Stomach smooth muscle (tissue), 2 donors: ENCODE measurements at regions not wholly inside any gene's neighbourhood (a gene's known extent, or its start where the extent isn't known, plus 50 kb on each side); places are given as distances from the start of the nearest gene placed in this dataset.
"Not testable (repeated sequence)": the region's sequence is repeated elsewhere in the genome, so short reads cannot be mapped to it uniquely, and the experiment has no call there.

ENCODE experiments used
- H3K27ac ChIP-seq: one replicate; pipeline ENCODE4 v1.7.0; 2013; ENCODE audit warnings: mild to moderate bottlenecking, low read length, inconsistent platforms
- H3K27me3 ChIP-seq, 2 donors: one replicate each; pipeline ENCODE4 v1.7.0; 2013; ENCODE audit warnings: low read length in 2 of 2; ENCODE audit not compliant: insufficient read depth in 2 of 2, control insufficient read depth in 1 of 2
- H3K36me3 ChIP-seq, 2 donors: one replicate each; pipeline ENCODE4 v1.7.0; 2013; ENCODE audit warnings: low read length in 2 of 2; ENCODE audit not compliant: control insufficient read depth in 2 of 2, insufficient read depth in 2 of 2
- H3K4me1 ChIP-seq: one replicate; pipeline ENCODE4 v1.7.0; 2013; ENCODE audit warnings: low read length; ENCODE audit not compliant: control insufficient read depth, insufficient read depth
- H3K4me3 ChIP-seq, 2 donors: one replicate each; pipeline ENCODE4 v1.7.0; 2013; ENCODE audit warnings: low read length in 2 of 2
- H3K9ac ChIP-seq, 2 donors: one replicate each; pipeline ENCODE4 v1.7.0; 2013; ENCODE audit warnings: low read length in 2 of 2, mild to moderate bottlenecking in 1 of 2
- H3K9me3 ChIP-seq, 2 donors: one replicate each; pipeline ENCODE4 v1.7.0; 2013; ENCODE audit warnings: low read length in 2 of 2; ENCODE audit not compliant: control insufficient read depth in 2 of 2
- donor health status: healthy.
- donor health status: Pancreatic carcinoma.

GRCh38 chr21:14615359-14615974 is 69.4 kb upstream of the SAMSN1 start:
- Histone ChIP-seq H3K9ac (no peak overlapping the region), H3K4me3 (no peak overlapping the region), H3K4me1 (no peaks in the 10 kb centered on the region), H3K36me3 (no peaks in the 10 kb centered on the region), H3K9me3 (peaks cover 0 to 2% of the 10 kb centered on the region in 2 donors), H3K27ac (no peak overlapping the region), H3K27me3 (no peaks in the 10 kb centered on the region)

DNA sequence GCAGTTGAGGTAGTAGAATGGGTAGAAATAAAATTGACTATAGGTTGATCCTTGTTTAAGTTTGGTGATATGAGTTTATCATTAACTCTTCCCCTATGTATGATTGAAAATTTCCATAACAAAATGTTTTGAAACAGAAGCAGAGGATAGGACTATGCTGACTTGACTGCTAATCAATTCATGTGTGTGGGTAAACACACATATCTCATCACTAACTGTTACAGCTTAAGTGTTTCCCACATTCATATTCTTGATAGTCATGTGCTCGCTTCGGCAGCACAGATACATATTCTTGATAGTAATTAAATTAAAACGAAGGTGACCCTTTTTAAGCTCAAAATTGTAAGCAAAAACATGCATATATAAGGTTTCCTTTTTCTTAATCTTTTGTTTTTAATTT is 68.2 kb upstream of the SAMSN1 start:
- H3K27me3 ChIP-seq = no peaks in the 10 kb centered on the region
- no peaks in the 10 kb centered on the region for H3K4me1 ChIP-seq
- H3K9ac ChIP-seq = no peak overlapping the region
- H3K27ac ChIP-seq = no peak overlapping the region
- no peaks in the 10 kb centered on the region for H3K36me3 ChIP-seq
- H3K4me3 ChIP-seq = no peak overlapping the region
- no peaks in the 10 kb centered on the region for H3K9me3 ChIP-seq

- no peaks in the 10 kb centered on the region for H3K27me3 ChIP-seq
- no peak overlapping the region for H3K4me3 ChIP-seq
- H3K27ac ChIP-seq = no peak overlapping the region
- H3K4me1 ChIP-seq = no peaks in the 10 kb centered on the region
- H3K9ac ChIP-seq = no peak overlapping the region
- H3K9me3 ChIP-seq = no peaks in the 10 kb centered on the region
- no peaks in the 10 kb centered on the region for H3K36me3 ChIP-seq
Measured at GRCh38 chr21:14613486-14614224, 67.5 kb upstream of the SAMSN1 start.

GRCh38 chr21:14610119-14610518 is 64.0 kb upstream of the SAMSN1 start:
- not testable (repeated sequence) for H3K36me3 ChIP-seq, H3K4me1 ChIP-seq, H3K27me3 ChIP-seq, H3K27ac ChIP-seq, H3K4me3 ChIP-seq, H3K9ac ChIP-seq, H3K9me3 ChIP-seq

DNA sequence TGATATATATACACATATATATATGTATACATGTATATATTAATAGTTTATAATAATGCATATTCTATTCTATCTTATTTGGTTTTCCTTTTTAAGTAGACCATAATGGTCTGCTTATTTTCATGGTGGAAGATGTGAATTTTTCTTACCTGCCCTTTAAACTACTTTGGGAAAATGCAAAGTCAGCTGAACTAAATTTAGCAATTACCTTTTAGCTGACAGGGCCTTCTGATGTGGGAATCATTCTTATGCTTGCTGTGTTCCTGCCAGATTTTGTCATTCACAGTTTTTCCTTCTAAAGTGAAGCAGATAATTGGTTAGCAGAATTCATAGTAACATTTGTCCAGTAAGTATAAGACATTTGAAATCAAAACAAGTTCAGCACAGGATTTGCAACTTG is 63.2 kb upstream of the SAMSN1 start:
- H3K9ac ChIP-seq = no peak overlapping the region
- no peaks in the 10 kb centered on the region for H3K36me3 ChIP-seq
- H3K27me3 ChIP-seq = no peaks in the 10 kb centered on the region
- H3K4me3 ChIP-seq = no peak overlapping the region
- H3K4me1 ChIP-seq = no peaks in the 10 kb centered on the region
- no peak overlapping the region for H3K27ac ChIP-seq
- H3K9me3 ChIP-seq = peaks cover 0 to 4% of the 10 kb centered on the region in 2 donors

DNA sequence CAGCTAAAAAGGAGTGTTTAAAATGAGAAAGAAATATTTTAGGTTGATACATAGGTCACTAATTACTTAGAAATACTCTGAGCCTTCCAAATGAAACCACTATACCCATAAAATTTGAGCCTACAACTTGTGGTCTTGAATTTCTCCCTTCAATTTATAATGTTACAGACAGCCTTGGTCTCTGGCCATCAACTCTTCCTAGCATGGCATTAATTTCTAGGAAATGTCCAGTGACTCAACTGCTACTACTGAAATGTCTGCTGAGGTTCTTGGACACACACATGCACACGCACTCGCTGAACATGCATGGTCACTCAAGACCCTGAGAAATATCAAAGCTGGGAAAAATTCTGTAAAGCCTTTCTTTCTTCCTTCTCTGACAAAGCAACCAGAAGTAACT is 61.1 kb upstream of the SAMSN1 start:
- Histone ChIP-seq H3K36me3 (no peaks in the 10 kb centered on the region), H3K4me3 (no peak overlapping the region), H3K9me3 (peaks cover 0 to 4% of the 10 kb centered on the region in 2 donors), H3K9ac (no peak overlapping the region), H3K27ac (no peak overlapping the region), H3K27me3 (no peaks in the 10 kb centered on the region), H3K4me1 (peaks cover 4% of the 10 kb centered on the region)

DNA sequence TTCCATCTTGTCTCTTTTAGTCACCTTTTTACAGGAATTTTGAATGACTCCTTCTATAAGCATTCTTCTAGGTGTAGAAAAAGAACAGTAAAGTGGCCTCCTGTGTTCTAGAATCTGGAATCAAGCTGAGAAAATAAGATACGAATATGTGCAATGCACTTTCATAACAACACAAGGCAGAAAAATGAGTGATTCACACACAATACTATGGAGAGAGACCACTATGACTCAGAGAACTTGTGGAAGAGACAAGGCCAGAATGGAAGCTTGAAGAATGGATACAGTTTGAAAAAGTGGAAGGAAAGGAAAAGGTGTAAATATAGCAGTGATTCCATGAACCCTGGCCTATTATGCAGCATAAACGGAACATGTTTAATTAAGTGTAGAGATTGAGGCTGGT is 57.1 kb upstream of the SAMSN1 start:
- Histone ChIP-seq H3K36me3 (no peaks in the 10 kb centered on the region), H3K9me3 (peaks cover 0 to under 1% of the 10 kb centered on the region in 2 donors), H3K4me1 (peaks cover 4% of the 10 kb centered on the region), H3K4me3 (no peak overlapping the region), H3K9ac (no peak overlapping the region), H3K27me3 (no peaks in the 10 kb centered on the region), H3K27ac (no peak overlapping the region)

GRCh38 chr21:14602382-14602958 is 56.4 kb upstream of the SAMSN1 start:
- H3K27me3 ChIP-seq = no peaks in the 10 kb centered on the region
- H3K9me3 ChIP-seq = no peaks in the 10 kb centered on the region
- no peak overlapping the region for H3K27ac ChIP-seq
- peaks cover 4% of the 10 kb centered on the region for H3K4me1 ChIP-seq
- peak overlapping the region; percentile 54 to 65 for H3K4me3 ChIP-seq
- H3K36me3 ChIP-seq = no peaks in the 10 kb centered on the region
- no peak overlapping the region for H3K9ac ChIP-seq

GRCh38 chr21:14600569-14601297 is 54.6 kb upstream of the SAMSN1 start:
- H3K4me1 ChIP-seq = peaks cover 4% of the 10 kb centered on the region
- H3K4me3 ChIP-seq = no peak overlapping the region
- H3K27ac ChIP-seq = no peak overlapping the region
- H3K9ac ChIP-seq = no peak overlapping the region
- peaks cover 0 to 4% of the 10 kb centered on the region in 2 donors for H3K9me3 ChIP-seq
- H3K36me3 ChIP-seq = no peaks in the 10 kb centered on the region
- no peaks in the 10 kb centered on the region for H3K27me3 ChIP-seq

DNA sequence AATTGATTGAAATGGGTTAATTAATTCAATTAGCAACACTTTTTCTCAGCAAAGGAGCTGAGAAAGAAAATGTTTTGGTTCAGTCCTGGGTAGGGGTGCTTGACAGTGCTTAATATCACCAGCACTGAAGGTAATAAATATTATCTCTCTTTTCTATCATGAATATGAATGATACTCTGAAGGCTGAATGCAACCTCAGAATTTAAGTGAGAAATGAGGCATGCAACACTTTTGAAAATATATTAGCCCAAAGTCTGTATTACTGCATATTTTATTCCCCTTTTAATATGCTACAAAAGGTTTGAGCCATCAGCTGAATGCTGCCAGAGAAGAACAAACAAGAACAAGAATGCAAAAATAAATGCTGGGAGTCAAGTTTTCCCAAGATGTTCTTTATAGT is 52.0 kb upstream of the SAMSN1 start:
- Histone ChIP-seq H3K36me3 (no peaks in the 10 kb centered on the region), H3K9ac (no peak overlapping the region), H3K4me3 (no peak overlapping the region), H3K9me3 (peaks cover 0 to 4% of the 10 kb centered on the region in 2 donors), H3K27me3 (no peaks in the 10 kb centered on the region), H3K4me1 (peaks cover under 1% of the 10 kb centered on the region), H3K27ac (peak overlapping the region; percentile 12)
